ENCODE measurements at regions not wholly inside any gene's neighbourhood (a gene's known extent, or its start where the extent isn't known, plus 50 kb on each side); places are given as distances from the start of the nearest gene placed in this dataset.

DNA sequence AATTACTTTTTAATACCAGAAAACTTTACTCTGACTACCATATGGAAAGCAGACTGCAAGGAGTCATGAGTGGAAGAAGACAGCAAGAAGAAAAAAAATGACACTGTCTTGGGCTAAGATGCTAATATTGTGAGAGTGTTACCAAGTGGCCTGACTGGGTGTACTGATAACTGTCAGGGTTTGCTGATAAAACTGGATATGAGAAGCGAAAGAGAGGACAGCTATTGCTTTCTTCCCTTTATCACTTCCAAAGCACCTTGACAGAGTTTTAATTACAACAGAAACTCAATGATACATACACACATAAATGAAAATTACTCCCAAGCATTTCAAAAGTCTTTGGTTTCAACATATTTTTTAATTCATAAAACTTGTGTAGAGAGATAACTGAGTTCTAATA is 368.5 kb downstream of the ZEB2 start:
- H3K27me3 Mint-ChIP-seq = no peaks in the 10 kb centered on the region
- ChIA-PET POLR2A (no interaction called here), CTCF (no interaction called here)
- H3K4me1 Mint-ChIP-seq = peaks cover 0 to 2% (median 0%) of the 10 kb centered on the region in 3 donors
- no peaks in the 10 kb centered on the region for H3K9me3 Mint-ChIP-seq
- DNase-seq = no peak
- H3K4me1 ChIP-seq (ENCODE audit: insufficient read depth, low read length) = no peaks in the 10 kb centered on the region
- no peak overlapping the region for H3K27ac Mint-ChIP-seq
- H3K27ac ChIP-seq (ENCODE audit: low read depth, low read length) = no peak overlapping the region
- H3K36me3 ChIP-seq (ENCODE audit: insufficient read depth, low read length) = no peaks in the 10 kb centered on the region
- H3K4me3 ChIP-seq (ENCODE audit: low read length) = no peak overlapping the region
- H3K36me3 Mint-ChIP-seq = no peaks in the 10 kb centered on the region
- no peak overlapping the region for H3K4me3 Mint-ChIP-seq
- H3K27me3 ChIP-seq (ENCODE audit: insufficient read depth, low read length, poor library complexity, severe bottlenecking) = no peaks in the 10 kb centered on the region
- H3K9me3 ChIP-seq (ENCODE audit: low read length) = no peaks in the 10 kb centered on the region

DNA sequence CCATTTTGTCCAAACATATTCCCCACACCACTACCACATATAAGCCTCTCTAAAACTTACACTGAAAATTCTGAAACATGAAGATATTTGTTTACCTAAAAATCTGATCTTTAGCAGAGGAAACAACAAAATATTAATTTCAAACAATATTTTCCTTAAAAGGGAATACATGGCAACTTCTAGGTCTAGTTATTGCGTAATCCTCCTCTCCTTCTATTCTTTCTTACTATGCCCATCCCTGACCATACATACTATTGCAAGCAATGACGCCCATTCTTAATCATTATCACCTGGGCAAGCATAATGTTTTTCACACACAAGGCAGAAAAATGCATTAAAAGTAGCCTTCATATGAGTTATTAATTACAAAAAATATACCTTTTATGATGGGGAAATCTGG is 372.6 kb downstream of the ZEB2 start:
- Histone ChIP-seq H3K27me3 (ENCODE audit: insufficient read depth, low read length, poor library complexity, severe bottlenecking) (no peaks in the 10 kb centered on the region), H3K9me3 (ENCODE audit: low read length) (no peaks in the 10 kb centered on the region), H3K36me3 (ENCODE audit: insufficient read depth, low read length) (no peaks in the 10 kb centered on the region), H3K4me3 (ENCODE audit: low read length) (no peak overlapping the region), H3K27ac (ENCODE audit: low read depth, low read length) (no peak overlapping the region), H3K4me1 (ENCODE audit: insufficient read depth, low read length) (no peaks in the 10 kb centered on the region)
- H3K27me3 Mint-ChIP-seq = no peaks in the 10 kb centered on the region
- H3K4me3 Mint-ChIP-seq = no peak overlapping the region
- H3K9me3 Mint-ChIP-seq = no peaks in the 10 kb centered on the region
- H3K36me3 Mint-ChIP-seq = peaks cover 8 to 14% (median 10%) of the 10 kb centered on the region in 3 donors
- peaks cover 0 to 2% (median 0%) of the 10 kb centered on the region in 3 donors for H3K4me1 Mint-ChIP-seq
- POLR2A ChIA-PET = no interaction called here
- no peak for DNase-seq
- no peak overlapping the region for H3K27ac Mint-ChIP-seq
- CTCF ChIA-PET = no interaction called here

DNA sequence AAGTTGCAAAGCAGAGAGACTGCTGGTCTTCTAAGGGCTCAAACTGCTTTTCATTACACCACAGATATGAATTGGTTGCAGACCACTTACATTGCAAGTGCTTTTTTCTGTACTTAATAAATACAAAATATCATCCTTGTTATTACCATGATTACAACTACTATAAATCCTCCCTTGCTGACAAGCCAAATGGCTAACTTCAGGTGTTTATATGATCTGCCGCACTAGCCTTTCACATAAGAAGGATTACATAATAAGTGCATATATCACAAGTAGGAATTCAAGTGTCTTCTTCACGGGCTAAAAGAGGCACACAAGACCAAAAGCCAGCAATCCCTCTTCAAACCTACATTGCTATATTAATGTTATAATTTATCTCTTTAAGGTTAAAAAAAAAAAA is 373.0 kb downstream of the ZEB2 start:
- H3K36me3 ChIP-seq (ENCODE audit: insufficient read depth, low read length) = no peaks in the 10 kb centered on the region
- Mint-ChIP-seq H3K4me3 (no peak overlapping the region), H3K27ac (no peak overlapping the region), H3K4me1 (peaks cover 0 to 2% (median 0%) of the 10 kb centered on the region in 3 donors), H3K9me3 (no peaks in the 10 kb centered on the region), H3K36me3 (peaks cover 10 to 19% (median 13%) of the 10 kb centered on the region in 3 donors), H3K27me3 (no peaks in the 10 kb centered on the region)
- POLR2A ChIA-PET = no interaction called here
- no peaks in the 10 kb centered on the region for H3K27me3 ChIP-seq (ENCODE audit: insufficient read depth, low read length, poor library complexity, severe bottlenecking)
- CTCF ChIA-PET = no interaction called here
- DNase-seq = no peak
- no peaks in the 10 kb centered on the region for H3K4me1 ChIP-seq (ENCODE audit: insufficient read depth, low read length)
- H3K4me3 ChIP-seq (ENCODE audit: low read length) = no peak overlapping the region
- no peak overlapping the region for H3K27ac ChIP-seq (ENCODE audit: low read depth, low read length)
- no peaks in the 10 kb centered on the region for H3K9me3 ChIP-seq (ENCODE audit: low read length)

GRCh38 chr2:144146076-144146475 is 373.8 kb downstream of the ZEB2 start:
- no peaks in the 10 kb centered on the region for H3K27me3 Mint-ChIP-seq
- ChIA-PET POLR2A (no interaction called here), CTCF (no interaction called here)
- H3K36me3 ChIP-seq (ENCODE audit: insufficient read depth, low read length) = no peaks in the 10 kb centered on the region
- no peaks in the 10 kb centered on the region for H3K27me3 ChIP-seq (ENCODE audit: insufficient read depth, low read length, poor library complexity, severe bottlenecking)
- no peaks in the 10 kb centered on the region for H3K9me3 ChIP-seq (ENCODE audit: low read length)
- H3K36me3 Mint-ChIP-seq = peaks cover 10 to 24% (median 18%) of the 10 kb centered on the region in 3 donors
- no peaks in the 10 kb centered on the region for H3K4me1 ChIP-seq (ENCODE audit: insufficient read depth, low read length)
- no peak for DNase-seq
- H3K27ac ChIP-seq (ENCODE audit: low read depth, low read length) = no peak overlapping the region
- no peak overlapping the region for H3K27ac Mint-ChIP-seq
- H3K4me3 ChIP-seq (ENCODE audit: low read length) = no peak overlapping the region
- H3K4me3 Mint-ChIP-seq = no peak overlapping the region
- no peaks in the 10 kb centered on the region for H3K9me3 Mint-ChIP-seq
- H3K4me1 Mint-ChIP-seq = peaks cover 0 to 2% (median 0%) of the 10 kb centered on the region in 3 donors

GRCh38 chr2:144143294-144144151 is 376.4 kb downstream of the ZEB2 start:
- Mint-ChIP-seq H3K27ac (no peak overlapping the region), H3K9me3 (no peaks in the 10 kb centered on the region), H3K36me3 (peaks cover 14 to 37% (median 28%) of the 10 kb centered on the region in 3 donors), H3K4me3 (no peak overlapping the region), H3K27me3 (no peaks in the 10 kb centered on the region), H3K4me1 (no peaks in the 10 kb centered on the region)
- no peak for DNase-seq
- ChIA-PET CTCF (no interaction called here), POLR2A (no interaction called here)
- Histone ChIP-seq H3K27me3 (ENCODE audit: insufficient read depth, low read length, poor library complexity, severe bottlenecking) (no peaks in the 10 kb centered on the region), H3K4me1 (ENCODE audit: insufficient read depth, low read length) (no peaks in the 10 kb centered on the region), H3K36me3 (ENCODE audit: insufficient read depth, low read length) (no peaks in the 10 kb centered on the region), H3K27ac (ENCODE audit: low read depth, low read length) (no peak overlapping the region), H3K9me3 (ENCODE audit: low read length) (no peaks in the 10 kb centered on the region), H3K4me3 (ENCODE audit: low read length) (no peak overlapping the region)

GRCh38 chr2:144140891-144141290 is 379.0 kb downstream of the ZEB2 start:
- ChIA-PET POLR2A (no interaction called here), CTCF (no interaction called here)
- H3K4me1 Mint-ChIP-seq = no peaks in the 10 kb centered on the region
- no peak for DNase-seq
- no peaks in the 10 kb centered on the region for H3K27me3 Mint-ChIP-seq
- no peaks in the 10 kb centered on the region for H3K36me3 ChIP-seq (ENCODE audit: insufficient read depth, low read length)
- no peak overlapping the region for H3K4me3 Mint-ChIP-seq
- no peak overlapping the region for H3K27ac ChIP-seq (ENCODE audit: low read depth, low read length)
- H3K27me3 ChIP-seq (ENCODE audit: insufficient read depth, low read length, poor library complexity, severe bottlenecking) = no peaks in the 10 kb centered on the region
- H3K4me3 ChIP-seq (ENCODE audit: low read length) = no peak overlapping the region
- H3K36me3 Mint-ChIP-seq = peaks cover 14 to 51% (median 33%) of the 10 kb centered on the region in 3 donors
- H3K9me3 ChIP-seq (ENCODE audit: low read length) = no peaks in the 10 kb centered on the region
- no peak overlapping the region for H3K27ac Mint-ChIP-seq
- H3K9me3 Mint-ChIP-seq = no peaks in the 10 kb centered on the region
- H3K4me1 ChIP-seq (ENCODE audit: insufficient read depth, low read length) = no peaks in the 10 kb centered on the region

- ChIA-PET CTCF (no interaction called here), POLR2A (no interaction called here)
- peaks cover 4 to 44% (median 28%) of the 10 kb centered on the region in 3 donors for H3K36me3 Mint-ChIP-seq
- H3K9me3 Mint-ChIP-seq = no peaks in the 10 kb centered on the region
- no peaks in the 10 kb centered on the region for H3K4me1 ChIP-seq (ENCODE audit: insufficient read depth, low read length)
- H3K36me3 ChIP-seq (ENCODE audit: insufficient read depth, low read length) = no peaks in the 10 kb centered on the region
- H3K4me1 Mint-ChIP-seq = no peaks in the 10 kb centered on the region
- no peaks in the 10 kb centered on the region for H3K27me3 Mint-ChIP-seq
- H3K4me3 ChIP-seq (ENCODE audit: low read length) = no peak overlapping the region
- no peak for DNase-seq
- H3K27ac Mint-ChIP-seq = peak overlapping the region in 2 of 8 donors; percentile 16 to 25
- H3K9me3 ChIP-seq (ENCODE audit: low read length) = no peaks in the 10 kb centered on the region
- no peak overlapping the region for H3K27ac ChIP-seq (ENCODE audit: low read depth, low read length)
- H3K27me3 ChIP-seq (ENCODE audit: insufficient read depth, low read length, poor library complexity, severe bottlenecking) = no peaks in the 10 kb centered on the region
- H3K4me3 Mint-ChIP-seq = no peak overlapping the region
These were observed 382.1 kb downstream of the ZEB2 start for GRCh38 chr2:144137705-144138428.

- CTCF ChIA-PET = no interaction called here
- peak overlapping the region in 2 of 8 donors; percentile 16 to 70 for H3K27ac Mint-ChIP-seq
- H3K9me3 ChIP-seq (ENCODE audit: low read length) = no peaks in the 10 kb centered on the region
These were observed 382.6 kb downstream of the ZEB2 start for GRCh38 chr2:144137272-144137671.

More at GRCh38 chr2:144137272-144137671, 382.6 kb downstream of the ZEB2 start:
- Mint-ChIP-seq H3K9me3 (no peaks in the 10 kb centered on the region), H3K4me1 (no peaks in the 10 kb centered on the region), H3K36me3 (peaks cover 4 to 43% (median 28%) of the 10 kb centered on the region in 3 donors), H3K27me3 (no peaks in the 10 kb centered on the region), H3K4me3 (no peak overlapping the region)
- H3K27me3 ChIP-seq (ENCODE audit: insufficient read depth, low read length, poor library complexity, severe bottlenecking) = no peaks in the 10 kb centered on the region
- H3K4me3 ChIP-seq (ENCODE audit: low read length) = no peak overlapping the region
- POLR2A ChIA-PET = no interaction called here
- no peak for DNase-seq
- no peaks in the 10 kb centered on the region for H3K36me3 ChIP-seq (ENCODE audit: insufficient read depth, low read length)
- no peaks in the 10 kb centered on the region for H3K4me1 ChIP-seq (ENCODE audit: insufficient read depth, low read length)
- H3K27ac ChIP-seq (ENCODE audit: low read depth, low read length) = no peak overlapping the region

All from CD8-positive, alpha-beta memory T cell (primary cell).